Motor neuron (in vitro differentiated cells): ENCODE measurements at regions not wholly inside any gene's neighbourhood (a gene's known extent, or its start where the extent isn't known, plus 50 kb on each side); places are given as distances from the start of the nearest gene placed in this dataset.
"Not testable (repeated sequence)": the region's sequence is repeated elsewhere in the genome, so short reads cannot be mapped to it uniquely, and the experiment has no call there.

Experiments
- ATAC-seq, 8 experiments: fragments of 200-7000 bp; cut with Tn5 transposase; replicated peaks in 6 of 8; 2 replicates each; pipeline ENCODE4 v1.8.0; 2021; ENCODE audit warnings: mild to moderate bottlenecking in 8 of 8, moderate library complexity in 8 of 8
- H3K27ac ChIP-seq, 2 donors: fragments of 250-450 bp; sonication (Bioruptor Pico); 2 replicates each; pipeline ENCODE4 v1.9.0; 2021; ENCODE audit warnings: antibody characterized with exemption in 2 of 2, mild to moderate bottlenecking in 2 of 2, moderate library complexity in 1 of 2
- H3K4me1 ChIP-seq, 2 donors: fragments of 250-450 bp; sonication (Bioruptor Pico); replicated peaks in 1 of 2; 2 replicates each; pipeline ENCODE4 v1.6.1; 2021; ENCODE audit warnings: antibody characterized with exemption in 2 of 2, mild to moderate bottlenecking in 2 of 2, moderate library complexity in 1 of 2
- H3K4me3 ChIP-seq, 5 donors: fragments of 250-450 bp; sonication (Bioruptor Pico); 2 replicates each; pipeline ENCODE4 v1.9.0; 2021; ENCODE audit warnings: antibody characterized with exemption in 5 of 5, mild to moderate bottlenecking in 5 of 5, moderate library complexity in 4 of 5
- WGBS, 10 experiments: fragments of 450-650 bp; shearing (Covaris generic); methylation state at CpG; one replicate each; pipeline ENCODE4 v1.0.0; 2022; 5-methylcytosine and 5-hydroxymethylcytosine counted together
- in situ Hi-C, 9 experiments: fragments of 400-800 bp; cut with MboI; loops; one replicate each; pipeline ENCODE4 v1.15.0; 2021; ENCODE audit warnings: low sequenced_read_pairs in 9 of 9, low pct_unique_long_range_greater_than_20kb in 2 of 9; ENCODE audit not compliant: unreplicated experiment in 9 of 9

DNA sequence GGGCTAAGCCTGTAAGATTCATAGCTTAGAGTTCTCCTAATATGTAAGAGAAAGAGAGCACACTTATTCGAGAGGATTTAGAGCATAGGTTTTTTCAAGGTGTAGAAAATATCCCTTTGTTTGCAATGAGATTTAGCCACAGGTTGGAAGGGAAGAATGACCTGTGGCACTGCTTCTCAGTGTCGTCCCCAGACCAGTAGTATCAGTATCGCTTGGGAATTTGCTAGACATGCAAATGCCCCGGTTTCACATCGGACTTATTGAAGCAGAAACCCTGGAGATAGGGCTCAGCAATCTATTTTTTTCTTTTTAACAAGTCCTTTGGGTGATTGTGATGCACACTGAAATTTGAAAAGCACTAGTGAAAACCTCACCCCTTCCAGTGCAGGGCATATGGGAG is 362.6 kb upstream of the C11orf87 start:
- in situ Hi-C loops, result no loop called here
- Histone ChIP-seq H3K4me1 (peaks cover 7 to 18% of the 10 kb centered on the region in 2 donors), H3K27ac (no peak overlapping the region), H3K4me3 (no peak overlapping the region)
- 64 to 100% (median 85%) methylated on average over 1 to 5 of the region's 5 CpGs for WGBS, 10 experiments
- no peak for ATAC-seq

DNA sequence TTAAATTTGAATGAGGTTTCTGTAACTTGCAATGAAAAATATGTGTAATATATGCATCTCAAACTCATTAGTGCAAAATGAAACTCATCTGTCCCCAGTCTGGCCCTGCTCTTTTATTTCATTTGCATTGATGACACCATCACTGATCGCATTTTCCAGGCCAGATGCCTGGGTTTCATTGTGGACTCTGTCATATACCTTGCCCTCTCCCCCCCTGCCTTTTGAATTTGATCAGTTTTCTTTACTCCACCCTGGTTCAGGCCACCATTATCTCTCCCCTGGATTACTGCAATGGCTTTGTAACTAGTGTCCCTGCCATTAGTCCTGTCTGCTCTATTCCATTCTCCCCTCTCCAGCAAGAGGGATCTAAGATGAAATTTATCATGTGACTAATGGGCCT is 360.6 kb upstream of the C11orf87 start:
- no peak overlapping the region for H3K4me3 ChIP-seq
- peaks cover 7 to 18% of the 10 kb centered on the region in 2 donors for H3K4me1 ChIP-seq
- 0 to 86% (median 67%) methylated on average over 1 of the region's 1 CpG; no CpG with 5 or more reads in 5 of the 10 experiments for WGBS, 10 experiments
- ATAC-seq, result peak; percentile 64 to 95 (median 78)
- no peak overlapping the region for H3K27ac ChIP-seq
- in situ Hi-C loops, result no loop called here

DNA sequence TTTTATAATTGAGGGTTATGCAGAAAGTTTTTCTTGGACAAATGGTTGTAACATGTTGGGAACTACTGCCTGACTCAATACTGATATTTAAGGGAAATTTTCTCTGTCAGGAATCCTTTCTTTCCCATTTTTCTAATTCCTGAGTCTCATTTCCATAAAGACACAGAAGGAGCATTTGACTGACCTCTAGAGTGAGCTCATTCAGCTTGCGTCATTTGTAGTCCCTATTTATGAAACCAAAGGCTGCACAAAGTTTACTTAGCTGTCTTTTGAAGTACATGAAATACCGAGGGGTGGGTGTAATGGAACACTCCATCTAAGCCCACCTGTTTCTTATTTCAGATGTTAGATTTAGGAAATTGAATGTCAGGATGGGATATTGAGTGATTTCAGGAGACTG is 359.5 kb upstream of the C11orf87 start:
- WGBS, 10 experiments, result 60 to 100% (median 81%) methylated on average over 1 to 2 of the region's 2 CpGs
- H3K4me1 ChIP-seq, result peaks cover 7 to 18% of the 10 kb centered on the region in 2 donors
- ATAC-seq, result peak in 1 of 8 experiments; percentile 67
- in situ Hi-C loops, result no loop called here
- no peak overlapping the region for H3K4me3 ChIP-seq
- H3K27ac ChIP-seq, result no peak overlapping the region

- H3K4me1 ChIP-seq, result peaks cover 7 to 18% of the 10 kb centered on the region in 2 donors
- no peak for ATAC-seq
- in situ Hi-C loops, result no loop called here
- H3K4me3 ChIP-seq, result no peak overlapping the region
- H3K27ac ChIP-seq, result no peak overlapping the region
- 16 to 100% (median 63%) methylated on average over 1 to 2 of the region's 2 CpGs; no CpG with 5 or more reads in 4 of the 10 experiments for WGBS, 10 experiments
These were observed 359.1 kb upstream of the C11orf87 start for GRCh38 chr11:109062871-109063270.

- WGBS, 10 experiments, result 49 to 100% (median 68%) methylated on average over 1 to 3 of the region's 5 CpGs; no CpG with 5 or more reads in 2 of the 10 experiments
- H3K4me3 ChIP-seq, ATAC-seq, in situ Hi-C loops, H3K27ac ChIP-seq: not testable (repeated sequence)
- H3K4me1 ChIP-seq, result peaks cover 7 to 18% of the 10 kb centered on the region in 2 donors
These were observed 357.2 kb upstream of the C11orf87 start for GRCh38 chr11:109064618-109065311.

DNA sequence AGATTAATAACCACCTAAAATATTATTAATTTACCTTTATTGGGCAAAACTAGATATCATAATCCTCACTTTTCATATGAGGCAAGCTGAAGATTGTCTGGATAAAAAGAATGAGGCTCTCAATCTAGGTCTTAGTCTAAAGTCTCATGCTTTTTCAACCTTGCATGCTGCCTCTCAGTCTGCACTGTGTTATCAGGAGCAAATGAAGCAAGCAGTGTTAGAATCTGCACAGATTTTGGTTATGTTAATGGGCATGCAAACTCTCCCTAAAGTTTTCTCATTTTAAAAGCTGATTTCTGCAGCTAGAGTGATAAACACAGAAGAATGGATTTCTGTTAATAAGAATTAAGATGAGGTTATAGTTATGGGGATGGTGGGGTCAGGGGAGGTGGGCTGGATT is 350.7 kb upstream of the C11orf87 start:
- Histone ChIP-seq H3K4me3 (no peak overlapping the region), H3K4me1 (peaks cover 0 to 2% of the 10 kb centered on the region in 2 donors), H3K27ac (no peak overlapping the region)
- ATAC-seq, result no peak
- in situ Hi-C loops, result no loop called here

DNA sequence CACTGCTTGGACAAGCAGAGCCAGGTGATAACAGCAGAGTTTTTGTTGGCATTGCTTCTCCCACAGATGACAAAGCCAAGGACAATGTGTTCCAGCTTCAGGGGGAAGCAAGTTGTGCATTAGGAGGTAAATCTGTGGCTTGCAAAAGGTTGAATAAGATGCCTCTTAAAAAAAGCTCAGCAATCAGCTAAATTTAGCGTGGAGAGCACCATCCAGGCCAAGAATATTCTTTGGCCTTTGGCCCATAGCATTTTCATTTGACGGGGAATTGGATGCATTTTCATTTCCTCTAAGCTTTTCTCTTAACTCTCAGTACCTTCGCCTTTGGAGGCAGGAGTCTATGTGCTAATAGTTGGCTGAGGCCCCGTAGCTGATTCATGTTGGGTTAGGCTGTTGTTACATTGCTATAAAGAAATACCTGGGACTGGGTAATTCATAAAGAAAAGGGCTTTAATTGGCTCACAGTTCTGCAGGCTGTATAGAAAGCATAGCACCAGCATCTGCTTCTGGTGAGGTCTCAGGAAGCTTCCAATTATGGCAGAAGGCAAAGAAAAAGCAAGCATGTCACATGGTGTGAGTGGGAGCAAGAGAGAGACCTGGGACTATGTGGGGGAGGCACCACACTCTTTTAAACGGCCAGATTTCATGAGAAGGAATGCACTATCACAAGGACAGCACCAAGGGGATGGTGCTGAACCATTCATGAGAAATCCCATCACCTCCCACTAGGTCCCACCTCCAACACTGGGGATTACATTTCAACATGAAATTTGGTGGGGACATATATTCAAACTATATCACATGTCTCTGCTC is 350.1 kb upstream of the C11orf87 start:
- peak in 2 of 8 experiments; percentile 28 to 53 for ATAC-seq
- Histone ChIP-seq H3K4me3 (no peak overlapping the region), H3K4me1 (peaks cover 2 to 8% of the 10 kb centered on the region in 2 donors), H3K27ac (no peak overlapping the region)
- 17 to 100% (median 65%) methylated on average over 1 to 5 of the region's 5 CpGs for WGBS, 10 experiments
- in situ Hi-C loops, result no loop called here

DNA sequence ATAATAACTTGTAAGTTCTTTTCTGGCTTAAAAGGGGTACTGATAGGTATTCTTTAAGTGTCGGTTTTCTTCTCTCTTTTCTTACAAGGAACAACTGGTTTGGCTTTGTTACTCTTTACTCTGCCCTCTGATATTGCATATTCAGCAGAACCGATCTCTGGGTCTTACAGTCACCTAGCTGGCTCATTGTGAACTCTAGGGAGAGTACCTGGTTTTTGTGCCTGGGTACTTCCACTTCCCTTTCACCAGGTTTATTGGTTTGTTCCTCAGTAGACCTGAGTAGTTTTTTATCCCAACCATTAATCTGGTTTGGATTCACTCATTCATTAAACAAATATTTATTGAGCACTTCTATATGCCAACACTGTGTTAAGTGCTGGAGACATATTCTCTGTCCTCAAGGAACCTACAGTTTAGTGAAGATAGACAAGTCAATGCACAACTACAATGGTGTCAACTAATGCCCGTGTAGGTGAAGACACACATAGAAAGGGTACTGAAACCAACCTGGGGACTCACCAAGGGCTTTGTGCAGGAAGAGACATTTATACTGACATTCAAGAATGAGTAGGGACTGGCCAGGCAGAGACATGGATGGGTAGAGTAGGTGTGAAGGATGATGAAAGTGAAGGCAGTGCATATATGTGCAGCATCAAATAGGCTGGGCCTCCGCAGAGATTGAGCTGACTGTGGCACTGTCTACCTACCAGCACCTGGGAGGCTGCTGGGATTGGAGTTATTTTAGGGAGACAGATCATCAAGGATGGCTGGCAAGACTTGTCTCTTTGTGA is 348.8 kb upstream of the C11orf87 start:
- Histone ChIP-seq H3K4me3 (no peak overlapping the region), H3K4me1 (peaks cover 11 to 17% of the 10 kb centered on the region in 2 donors), H3K27ac (no peak overlapping the region)
- 50 to 100% (median 82%) methylated on average over 1 to 3 of the region's 4 CpGs; no CpG with 5 or more reads in 1 of the 10 experiments for WGBS, 10 experiments
- ATAC-seq, result no peak
- in situ Hi-C loops, result no loop called here

- peak in 1 of 8 experiments; percentile 82 for ATAC-seq
- Histone ChIP-seq H3K4me3 (no peak overlapping the region), H3K27ac (no peak overlapping the region), H3K4me1 (peaks cover 11 to 17% of the 10 kb centered on the region in 2 donors)
- 14 to 100% (median 53%) methylated on average over 1 to 2 of the region's 2 CpGs; no CpG with 5 or more reads in 5 of the 10 experiments for WGBS, 10 experiments
- in situ Hi-C loops, result no loop called here
These were observed 346.0 kb upstream of the C11orf87 start for GRCh38 chr11:109075976-109076375.

DNA sequence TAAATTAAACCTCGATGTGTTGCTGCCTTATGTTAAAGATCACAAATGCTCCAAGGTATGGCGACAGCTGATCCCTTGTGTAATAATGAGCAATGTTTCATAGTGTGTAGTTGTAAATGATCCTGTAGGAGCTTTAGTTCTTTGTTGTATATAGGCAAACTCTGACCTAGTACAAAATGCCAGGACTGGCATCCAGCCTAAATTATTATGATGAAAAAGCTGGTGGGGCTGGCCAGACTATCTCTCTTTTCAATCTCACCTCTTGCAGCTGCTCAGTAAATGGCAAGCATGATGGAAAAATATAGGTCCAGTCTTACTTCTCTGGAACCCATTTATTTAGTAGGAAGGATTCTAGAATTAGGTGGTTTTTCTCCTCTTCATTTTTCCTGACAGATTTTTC is 345.1 kb upstream of the C11orf87 start:
- Histone ChIP-seq H3K4me3 (no peak overlapping the region), H3K4me1 (peaks cover 11 to 17% of the 10 kb centered on the region in 2 donors), H3K27ac (peak overlapping the region in 1 of 2 donors; percentile 59)
- in situ Hi-C loops, result no loop called here
- ATAC-seq, result peak in 2 of 8 experiments; percentile 10 to 44
- WGBS, 10 experiments, result 20 to 71% (median 45%) methylated on average over 1 to 2 of the region's 2 CpGs; no CpG with 5 or more reads in 6 of the 10 experiments

- peak overlapping the region in 1 of 2 donors; percentile 59 for H3K27ac ChIP-seq
- ATAC-seq, result peak in 5 of 8 experiments; percentile 60 to 95 (median 82)
- WGBS, 10 experiments, result 0 to 81% (median 74%) methylated on average over 1 to 3 of the region's 3 CpGs; no CpG with 5 or more reads in 2 of the 10 experiments
- in situ Hi-C loops, result no loop called here
- H3K4me1 ChIP-seq, result peaks cover 11 to 17% of the 10 kb centered on the region in 2 donors
- no peak overlapping the region for H3K4me3 ChIP-seq
These were observed 344.6 kb upstream of the C11orf87 start for GRCh38 chr11:109077291-109077920.

DNA sequence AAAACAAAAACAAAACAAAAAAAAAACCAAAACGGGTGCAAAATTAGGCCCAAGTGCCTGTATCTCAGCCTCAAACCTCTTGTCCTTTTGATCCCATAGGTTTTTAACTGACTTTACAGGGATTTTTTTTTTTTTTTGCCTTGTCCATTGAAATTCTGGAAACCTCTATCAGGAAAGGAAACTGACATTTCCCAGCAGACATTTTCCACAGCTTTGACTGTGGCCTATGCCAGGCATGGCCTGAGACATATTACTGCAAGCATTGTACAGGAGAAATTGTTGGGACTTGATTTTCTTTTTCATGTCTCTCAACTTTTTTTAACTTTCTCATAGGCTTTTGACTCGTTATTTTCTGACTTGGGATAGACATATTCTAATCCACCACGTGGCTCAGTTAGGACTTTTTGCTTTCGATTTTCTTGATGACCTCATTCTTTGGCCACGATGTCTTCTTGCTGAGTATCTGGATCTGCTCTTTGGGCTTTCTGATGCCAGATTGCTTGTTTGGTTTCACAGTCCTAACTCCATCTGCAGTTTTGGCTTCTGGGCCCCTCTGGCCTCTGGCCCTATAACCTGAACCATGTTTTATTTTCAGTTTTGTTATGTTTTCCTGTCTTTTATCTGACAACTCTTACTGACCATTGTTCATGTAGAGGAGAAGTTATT is 336.1 kb upstream of the C11orf87 start:
- in situ Hi-C loops, result no loop called here
- WGBS, 10 experiments, result 11 to 84% (median 78%) methylated on average over 3 to 5 of the region's 5 CpGs; no CpG with 5 or more reads in 1 of the 10 experiments
- Histone ChIP-seq H3K27ac (no peak overlapping the region), H3K4me1 (peaks cover 0 to 7% of the 10 kb centered on the region in 2 donors), H3K4me3 (no peak overlapping the region)
- ATAC-seq, result peak in 2 of 8 experiments; percentile 79 to 85
